GM18508 (cell line): ENCODE measurements at regions not wholly inside any gene's neighbourhood (a gene's known extent, or its start where the extent isn't known, plus 50 kb on each side); places are given as distances from the start of the nearest gene placed in this dataset.

Source experiments
- ATAC-seq: cut with Tn5 transposase; IDR thresholded peaks from one replicate; pipeline ENCODE4 v1.9.1; 2021; ENCODE audit warnings: moderate number of reproducible peaks; ENCODE audit not compliant: insufficient read depth, unreplicated experiment

GRCh38 chr5:18023986-18024385, 389.7 kb downstream of the TAF11L14 start:
- ATAC-seq = no peak

GRCh38 chr5:18024542-18024941, 390.3 kb downstream of the TAF11L14 start:
- no peak for ATAC-seq

- no peak for ATAC-seq
Measured at GRCh38 chr5:18027241-18027867, 393.1 kb downstream of the TAF11L14 start.

GRCh38 chr5:18028036-18028435, 393.8 kb downstream of the TAF11L14 start:
- no peak for ATAC-seq

GRCh38 chr5:18032744-18033143, 398.5 kb downstream of the TAF11L14 start:
- ATAC-seq = no peak

- no peak for ATAC-seq
Measured at GRCh38 chr5:18036531-18036930, 402.3 kb downstream of the TAF11L14 start.

- ATAC-seq = no peak
Measured at GRCh38 chr5:18037718-18038117, 403.5 kb downstream of the TAF11L14 start.

GRCh38 chr5:18043344-18043743, 409.1 kb downstream of the TAF11L14 start:
- no peak for ATAC-seq

- no peak for ATAC-seq
Measured at GRCh38 chr5:18048449-18048848, 414.2 kb downstream of the TAF11L14 start.

- ATAC-seq = no peak
Measured at GRCh38 chr5:18050345-18050744, 416.1 kb downstream of the TAF11L14 start.

- ATAC-seq = no peak
Measured at GRCh38 chr5:18050776-18051175, 416.5 kb downstream of the TAF11L14 start.

- ATAC-seq = no peak
Measured at GRCh38 chr5:18051953-18052352, 417.7 kb downstream of the TAF11L14 start.

- no peak for ATAC-seq
Measured at GRCh38 chr5:18052569-18052968, 418.3 kb downstream of the TAF11L14 start.

GRCh38 chr5:18057725-18058124, 423.5 kb downstream of the TAF11L14 start:
- no peak for ATAC-seq

- ATAC-seq = no peak
Measured at GRCh38 chr5:18067615-18068014, 433.4 kb downstream of the TAF11L14 start.

- ATAC-seq = no peak
Measured at GRCh38 chr5:18068826-18069225, 434.6 kb downstream of the TAF11L14 start.

GRCh38 chr5:18069790-18070189, 435.5 kb downstream of the TAF11L14 start:
- ATAC-seq = no peak

GRCh38 chr5:18072600-18072999, 438.3 kb downstream of the TAF11L14 start:
- ATAC-seq = no peak

- ATAC-seq = no peak
Measured at GRCh38 chr5:18074961-18075360, 440.7 kb downstream of the TAF11L14 start.

GRCh38 chr5:18078157-18078556, 443.9 kb downstream of the TAF11L14 start:
- ATAC-seq = no peak

GRCh38 chr5:18079831-18080230, 445.6 kb downstream of the TAF11L14 start:
- no peak for ATAC-seq

- ATAC-seq = no peak
Measured at GRCh38 chr5:18088020-18088579, 453.8 kb downstream of the TAF11L14 start.
